ENCODE measurements at regions not wholly inside any gene's neighbourhood (a gene's known extent, or its start where the extent isn't known, plus 50 kb on each side); places are given as distances from the start of the nearest gene placed in this dataset.
A peak's percentile ranks its signal among the peaks of the same experiment; 100 is the strongest.
"Not testable (repeated sequence)": the region's sequence is repeated elsewhere in the genome, so short reads cannot be mapped to it uniquely, and the experiment has no call there.

DNA sequence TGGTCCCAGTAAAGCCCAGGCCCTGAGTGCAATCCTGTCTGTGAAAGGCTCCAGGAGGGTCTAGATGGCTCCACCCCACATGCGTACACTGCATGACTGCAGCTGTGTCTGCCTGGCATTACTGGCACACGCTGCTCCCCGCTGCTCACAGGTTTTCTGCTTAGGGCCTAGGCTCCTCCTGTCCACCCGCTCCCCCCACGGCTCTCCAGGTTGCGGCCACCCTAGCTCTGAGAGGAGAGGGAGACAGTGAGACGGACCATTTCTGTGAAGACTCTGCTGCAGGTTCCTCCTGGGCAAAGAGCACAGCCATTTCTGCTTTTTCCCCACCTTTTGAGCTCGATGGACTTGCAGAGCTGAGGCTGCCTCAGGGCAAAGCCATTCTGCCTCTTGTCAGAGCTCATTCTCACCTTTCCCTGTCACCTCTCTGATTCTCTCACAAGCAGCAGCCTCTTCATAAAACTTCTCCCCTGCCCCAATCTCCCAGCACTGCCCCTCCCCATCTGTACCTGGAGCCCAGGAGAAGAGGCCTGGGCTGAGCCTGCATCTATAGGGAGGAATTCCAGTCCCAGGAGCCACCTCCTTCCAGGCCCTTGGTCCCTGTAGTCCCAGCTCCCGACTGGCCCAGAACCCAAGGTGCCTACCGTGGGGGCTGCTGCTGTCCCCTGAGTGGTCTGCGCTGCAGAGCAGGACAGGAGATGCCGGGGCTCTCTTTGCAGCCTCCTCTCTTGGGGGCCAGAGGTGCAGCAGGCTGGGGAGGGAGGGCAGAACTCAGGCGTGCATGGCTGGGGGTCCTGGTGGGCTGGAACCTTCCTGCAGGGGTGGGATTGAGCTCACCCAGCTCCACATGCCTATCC, 433.7 kb upstream of the B3GAT1 start:
- DNase-seq (ENCODE audit: low spot score) = no peak

DNA sequence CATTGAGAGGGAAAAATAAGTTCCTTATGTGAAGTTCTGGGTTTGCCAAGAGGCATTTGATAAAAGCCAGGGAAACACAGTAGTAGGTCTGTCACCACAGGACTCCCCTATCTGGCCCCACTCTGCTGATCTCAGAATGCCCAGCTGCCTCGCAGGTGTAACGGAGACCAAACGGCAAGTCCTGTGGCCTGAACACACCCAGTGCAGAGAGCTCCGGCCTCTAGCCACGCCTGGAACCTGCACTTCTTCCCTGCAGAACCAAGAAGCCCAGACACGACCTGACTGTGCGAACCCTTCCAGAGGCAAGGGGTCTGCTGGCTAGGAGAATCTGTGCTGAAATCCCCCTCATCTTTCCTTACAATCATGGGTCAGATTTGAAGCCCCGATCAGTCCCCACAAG, 432.8 kb upstream of the B3GAT1 start:
- DNase-seq (ENCODE audit: low spot score) = no peak

GRCh38 chr11:134843735-134844134, 431.7 kb upstream of the B3GAT1 start:
- DNase-seq (ENCODE audit: low spot score) = no peak

DNA sequence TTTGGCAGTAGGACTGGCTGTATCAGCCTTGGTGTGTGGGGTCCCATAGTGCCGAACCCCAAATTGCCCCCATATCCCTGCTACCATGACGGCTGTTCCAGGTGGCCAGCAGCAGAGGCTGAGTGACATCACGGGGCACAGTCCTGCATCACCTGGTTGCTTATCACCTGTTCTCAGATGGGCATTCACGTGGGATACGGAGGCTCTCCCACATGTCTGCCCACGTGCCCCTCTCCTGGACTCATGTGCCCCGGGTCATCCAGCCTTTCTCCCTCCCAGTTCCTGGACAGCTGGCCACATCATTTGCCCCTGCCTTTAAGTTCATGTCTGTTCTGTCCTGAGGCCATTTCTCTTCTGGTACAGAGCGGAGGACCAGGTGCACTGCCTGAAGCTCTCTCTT, 431.0 kb upstream of the B3GAT1 start:
- no peak for DNase-seq (ENCODE audit: low spot score)

- DNase-seq (ENCODE audit: low spot score) = no peak
Observed at GRCh38 chr11:134841972-134842371, 429.9 kb upstream of the B3GAT1 start.

DNA sequence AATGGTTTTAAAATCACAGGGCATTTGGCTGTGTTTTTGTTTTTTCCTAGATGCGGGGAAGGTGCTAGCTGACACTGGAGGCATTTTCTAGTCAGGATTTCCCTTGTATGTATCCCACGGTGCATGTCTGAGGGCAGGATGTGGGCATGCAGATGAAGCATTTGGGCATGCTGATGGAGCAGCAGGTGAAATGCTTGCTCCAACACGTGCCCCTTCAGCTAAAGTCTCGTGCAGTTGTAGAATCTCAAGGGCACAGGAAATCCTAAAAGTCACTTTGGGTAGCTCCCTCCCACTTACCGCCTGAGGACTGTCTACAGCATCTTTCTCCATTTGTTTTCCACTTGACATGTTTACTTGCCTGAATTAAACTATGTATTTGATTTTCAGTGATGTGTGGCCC, 429.4 kb upstream of the B3GAT1 start:
- DNase-seq (ENCODE audit: low spot score) = no peak

- DNase-seq (ENCODE audit: low spot score) = no peak
Observed at GRCh38 chr11:134840945-134841344, 428.9 kb upstream of the B3GAT1 start.

- DNase-seq (ENCODE audit: low spot score) = not testable (repeated sequence)
Observed at GRCh38 chr11:134840165-134840564, 428.1 kb upstream of the B3GAT1 start.

- peak; percentile 6 for DNase-seq (ENCODE audit: low spot score)
Observed at GRCh38 chr11:134838708-134839107, 426.7 kb upstream of the B3GAT1 start.

DNA sequence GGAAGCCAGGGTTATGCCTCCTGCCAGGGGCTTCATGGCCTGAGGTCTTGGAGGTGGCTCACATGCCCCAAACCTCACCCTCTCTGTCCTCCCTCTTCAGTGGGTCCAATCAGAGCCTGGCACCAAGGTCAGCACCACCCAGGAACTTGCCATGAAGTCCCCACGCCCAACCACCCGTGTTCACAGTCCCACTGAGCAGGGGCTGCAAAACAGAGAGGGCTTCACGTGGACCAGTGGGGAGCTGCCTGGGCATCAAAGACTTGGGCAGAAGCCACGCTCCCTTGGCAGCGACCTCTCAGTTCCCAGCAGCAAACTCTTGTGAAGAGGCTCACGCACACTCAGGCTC, 425.8 kb upstream of the B3GAT1 start:
- no peak for DNase-seq (ENCODE audit: low spot score)

DNA sequence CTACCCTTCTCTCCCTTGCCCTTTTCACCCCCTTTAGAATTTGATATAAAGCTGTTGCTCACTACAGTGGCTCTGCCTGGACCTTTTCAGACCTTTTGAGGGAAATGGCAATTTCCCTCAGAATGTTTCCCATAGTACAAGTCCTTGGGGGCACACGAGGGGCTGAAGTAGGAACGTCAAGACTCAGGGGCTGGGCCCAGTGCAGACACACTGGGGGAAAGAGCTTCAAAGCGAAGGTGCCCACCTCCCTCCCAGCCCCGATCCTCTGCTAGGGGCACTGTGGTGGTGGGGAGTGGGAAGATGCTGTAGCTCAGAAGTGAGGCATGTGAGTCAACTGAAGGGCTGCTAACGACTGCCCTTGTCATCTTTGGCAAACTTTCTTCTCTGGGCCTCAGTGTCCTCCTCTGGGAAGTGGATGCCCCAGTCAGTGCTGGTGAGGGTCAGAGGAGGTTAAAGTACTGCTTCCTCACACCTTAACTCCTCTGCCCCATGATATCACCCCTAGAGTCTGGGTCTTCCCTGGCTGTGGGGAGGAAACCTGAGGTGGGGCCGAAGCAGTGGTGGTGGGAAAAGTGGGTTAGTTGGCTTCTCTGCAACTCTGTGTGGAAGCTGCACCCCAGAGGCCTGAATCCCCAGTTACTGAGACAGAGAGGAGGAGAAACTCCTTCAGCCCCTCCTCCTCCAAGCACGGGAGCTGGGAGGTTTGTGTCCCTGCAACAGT, 425.3 kb upstream of the B3GAT1 start:
- DNase-seq (ENCODE audit: low spot score) = no peak

DNA sequence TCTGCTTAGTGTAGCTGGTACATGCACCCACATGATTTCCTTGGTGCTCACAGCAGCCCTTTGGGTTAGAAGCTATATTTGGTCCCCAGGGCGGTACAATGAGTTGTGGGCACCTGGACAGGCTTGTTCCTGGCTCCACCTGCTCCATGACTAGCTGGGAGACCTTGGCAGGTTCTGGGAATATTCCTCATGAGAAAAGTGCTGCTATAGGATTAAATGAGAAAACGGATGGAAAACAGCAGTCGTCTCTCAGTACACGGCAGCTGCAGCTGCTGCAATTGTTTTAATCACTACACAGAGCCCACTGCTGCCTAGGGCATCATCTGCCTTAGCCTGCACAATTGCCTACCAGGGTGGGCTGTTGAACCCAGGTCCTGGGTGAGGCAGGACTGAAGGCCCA, 424.5 kb upstream of the B3GAT1 start:
- no peak for DNase-seq (ENCODE audit: low spot score)

GRCh38 chr11:134835561-134835960, 423.5 kb upstream of the B3GAT1 start:
- no peak for DNase-seq (ENCODE audit: low spot score)

DNA sequence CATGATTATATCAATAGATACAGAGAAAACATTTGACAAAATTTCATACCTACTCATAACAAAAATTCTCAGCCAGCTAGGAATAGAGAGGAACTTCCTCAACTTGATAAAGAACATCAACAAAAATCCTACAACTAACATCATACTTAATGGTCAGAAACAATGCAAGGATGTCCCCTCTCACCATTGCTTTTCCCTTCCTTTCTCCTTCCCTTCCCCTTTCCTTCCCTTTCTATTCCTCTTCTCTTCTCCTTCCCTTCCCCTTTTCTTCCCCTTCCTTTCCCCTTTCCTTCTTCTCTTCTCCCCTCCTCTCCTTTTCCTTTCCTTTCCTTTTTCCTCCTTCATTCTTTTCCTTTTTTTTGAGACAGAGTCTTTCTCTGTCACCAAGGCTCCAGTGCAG, 418.3 kb upstream of the B3GAT1 start:
- no peak for DNase-seq (ENCODE audit: low spot score)

- DNase-seq (ENCODE audit: low spot score) = no peak
Observed at GRCh38 chr11:134823970-134824369, 411.9 kb upstream of the B3GAT1 start.

- DNase-seq (ENCODE audit: low spot score) = no peak
Observed at GRCh38 chr11:134822897-134823296, 410.9 kb upstream of the B3GAT1 start.

DNA sequence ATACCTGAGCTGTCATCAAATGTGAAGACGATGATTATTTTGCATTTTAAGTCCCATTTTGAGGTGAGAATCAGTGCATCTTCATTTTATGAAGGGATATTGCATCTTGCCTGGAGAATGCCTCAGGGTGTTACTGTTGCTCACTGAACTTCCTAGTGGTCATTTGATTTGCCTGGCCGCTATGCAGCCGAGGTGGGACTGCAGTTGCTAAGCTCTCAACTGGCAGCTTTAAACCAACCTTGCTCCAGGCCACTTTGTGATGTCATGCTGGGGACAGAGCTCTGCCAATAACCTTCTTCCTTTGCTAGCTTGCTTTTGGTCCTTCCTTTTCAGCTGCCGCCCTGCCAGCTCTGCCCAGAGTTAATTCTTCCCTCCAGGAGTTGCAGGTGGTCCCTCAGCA, 409.4 kb upstream of the B3GAT1 start:
- no peak for DNase-seq (ENCODE audit: low spot score)

GRCh38 chr11:134819041-134819440, 407.0 kb upstream of the B3GAT1 start:
- peak; percentile 10 for DNase-seq (ENCODE audit: low spot score)

DNA sequence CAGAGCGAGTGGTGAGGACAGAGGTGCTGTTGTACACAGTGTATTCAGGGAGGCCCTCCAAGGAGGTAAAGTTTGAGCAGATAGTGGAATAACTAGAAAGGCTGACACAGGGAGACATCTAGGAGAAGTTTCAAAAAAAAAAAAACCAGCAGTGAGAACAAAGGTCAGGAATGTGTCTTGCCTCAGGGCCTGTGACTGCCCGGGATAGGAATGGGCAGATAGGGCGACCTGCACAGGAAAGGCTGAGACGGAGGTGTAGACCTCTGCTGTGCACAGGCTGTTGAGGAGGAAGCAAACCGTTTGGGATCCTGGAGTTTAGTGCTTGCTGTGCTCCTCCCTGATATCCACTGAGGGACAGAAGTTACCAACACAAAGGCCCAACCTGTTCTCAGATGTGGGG, 406.5 kb upstream of the B3GAT1 start:
- DNase-seq (ENCODE audit: low spot score) = no peak

DNA sequence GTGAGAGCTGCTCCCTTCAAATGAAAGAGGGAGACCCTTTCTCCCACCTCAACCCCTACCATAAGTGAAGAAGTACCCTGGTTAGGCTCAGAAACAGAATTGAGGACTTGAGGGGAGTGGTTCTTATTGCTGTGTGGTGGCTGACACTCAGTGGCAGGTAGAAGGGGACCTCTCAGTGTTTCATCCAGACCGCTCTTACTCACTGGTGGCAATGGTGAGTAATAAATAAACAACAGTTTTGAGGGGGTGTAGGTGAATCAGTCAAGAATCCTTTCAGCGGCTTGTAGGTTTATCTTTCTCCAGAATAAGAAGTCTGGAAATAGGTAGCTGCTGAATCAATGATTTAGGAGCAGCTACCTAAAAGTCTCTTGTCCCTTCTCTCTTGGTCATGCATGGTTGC, 403.4 kb upstream of the B3GAT1 start:
- DNase-seq (ENCODE audit: low spot score) = no peak

- DNase-seq (ENCODE audit: low spot score) = no peak
Observed at GRCh38 chr11:134807997-134808396, 396.0 kb upstream of the B3GAT1 start.

GRCh38 chr11:134802598-134802997, 390.6 kb upstream of the B3GAT1 start:
- DNase-seq (ENCODE audit: low spot score) = no peak

DNA sequence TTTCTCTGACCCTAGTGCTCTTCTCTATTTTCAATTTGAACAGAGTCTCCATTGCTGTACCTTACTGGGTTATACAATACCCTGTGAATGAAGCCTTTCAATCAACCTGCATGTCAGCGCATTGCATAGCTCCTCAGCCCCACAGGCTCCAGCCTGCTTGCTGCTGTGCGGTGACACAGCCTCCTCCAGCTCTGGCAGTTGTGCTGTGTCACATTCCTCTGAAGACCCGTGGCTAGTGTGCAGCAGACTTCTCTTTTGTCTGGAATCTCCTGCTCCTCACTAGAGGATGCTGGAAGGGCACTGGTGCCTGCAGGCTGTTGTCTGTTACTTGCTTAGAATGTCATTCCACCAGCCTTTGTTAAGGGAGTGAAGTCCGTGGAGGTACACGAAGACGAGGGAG, 390.1 kb upstream of the B3GAT1 start:
- no peak for DNase-seq (ENCODE audit: low spot score)

DNA sequence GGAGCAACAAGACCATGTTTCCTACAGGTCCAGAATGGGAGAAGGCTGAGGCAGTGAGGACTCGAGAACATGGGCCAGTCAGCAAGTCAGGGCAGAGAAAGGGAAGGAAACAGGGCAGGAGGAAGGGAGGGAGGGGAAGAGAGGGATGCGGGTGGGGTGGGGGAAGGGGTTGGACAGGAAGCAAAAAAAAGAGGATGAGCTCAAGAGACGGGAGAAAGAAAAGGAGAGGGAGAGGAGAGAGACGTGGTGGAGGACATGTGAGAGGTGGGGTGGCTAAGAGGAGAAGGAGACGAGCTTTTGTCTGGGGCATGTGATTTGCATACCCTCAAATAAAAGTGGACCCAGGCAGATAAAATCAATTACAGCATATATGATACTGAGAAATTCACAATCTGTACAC, 389.5 kb upstream of the B3GAT1 start:
- no peak for DNase-seq (ENCODE audit: low spot score)

Measured in cerebellar cortex (tissue), 1 donor.